SH-SY5Y (cell line): ENCODE measurements at regions not wholly inside any gene's neighbourhood (a gene's known extent, or its start where the extent isn't known, plus 50 kb on each side); places are given as distances from the start of the nearest gene placed in this dataset.

ENCODE experiments used
- GATA2 ChIP-seq: IDR thresholded peaks from 2 replicates; pipeline ENCODE4 v1.6.1; 2011; ENCODE audit warnings: mild to moderate bottlenecking, low read depth, low read length
- GATA3 ChIP-seq: IDR thresholded peaks from 2 replicates; pipeline ENCODE4 v1.6.1; 2011; ENCODE audit warnings: low read depth, mild to moderate bottlenecking, low read length, moderate library complexity

- TF ChIP-seq GATA2 (no peak), GATA3 (no peak)
These were observed 337.0 kb downstream of the RAD51AP2 start for GRCh38 chr2:17181051-17181752.
